IMR-90 (cell line): ENCODE measurements at regions not wholly inside any gene's neighbourhood (a gene's known extent, or its start where the extent isn't known, plus 50 kb on each side); places are given as distances from the start of the nearest gene placed in this dataset.

Experiments
- ATAC-seq: fragments of 200-7000 bp; cut with Tn5 transposase; 2 replicates; pipeline ENCODE4 v1.9.1; 2020; ENCODE audit warnings: low read depth, mild to moderate bottlenecking, moderate library complexity
- BruUV-seq: library from RNA; stranded (reverse); fragments of 400-500 nt; replicated peaks from 2 replicates; lab custom pipeline; 2021; lab: Mats Ljungman, UMichigan
- CTCF ChIA-PET: fragments of 300-600 bp; formaldehyde crosslinking; extraction: SDS; loops from one replicate; lab custom pipeline; 2021; ENCODE audit warnings: antibody characterized with exemption; lab: Yijun Ruan, JAX
- POLR2A ChIA-PET: fragments of 300-600 bp; sonication (Branson Sonifier 250); formaldehyde crosslinking; loops from one replicate; lab custom pipeline; 2022; ENCODE audit warnings: antibody characterized with exemption; ENCODE audit not compliant: unreplicated experiment; lab: Charles Lee
- DNase-seq: peaks from one replicate; pipeline ENCODE4 v3.0.0; 2013
- H2AFZ ChIP-seq: replicated peaks from 2 replicates; pipeline ENCODE3; 2013; ENCODE audit warnings: low read length, mild to moderate bottlenecking; ENCODE audit not compliant: poor library complexity
- H2AK5ac ChIP-seq: 2 replicates; pipeline ENCODE4 v1.6.1; 2013; ENCODE audit warnings: low read depth, low read length, inconsistent platforms
- H2AK9ac ChIP-seq: replicated peaks from 2 replicates; pipeline ENCODE3; 2013; ENCODE audit warnings: mild to moderate bottlenecking, low read depth, low read length, moderate library complexity; ENCODE audit not compliant: poor library complexity
- H2BK120ac ChIP-seq: 2 replicates; pipeline ENCODE4 v1.6.1; 2013; ENCODE audit warnings: low read depth, low read length, inconsistent platforms
- H2BK15ac ChIP-seq: 3 replicates; pipeline ENCODE4 v1.6.1; 2013; ENCODE audit warnings: low read depth, low read length, inconsistent platforms
- H2BK20ac ChIP-seq: 2 replicates; pipeline ENCODE4 v1.6.1; 2013; ENCODE audit warnings: low read depth, mild to moderate bottlenecking, inconsistent platforms, low read length, moderate library complexity
- H2BK5ac ChIP-seq: 2 replicates; pipeline ENCODE4 v1.6.1; 2013; ENCODE audit warnings: mild to moderate bottlenecking, low read depth, low read length, inconsistent platforms; ENCODE audit not compliant: poor library complexity, severe bottlenecking
- H3K14ac ChIP-seq: replicated peaks from 2 replicates; pipeline ENCODE4 v1.6.1; 2013; ENCODE audit warnings: low read depth, low read length, inconsistent platforms
- H3K18ac ChIP-seq: 2 replicates; pipeline ENCODE4 v1.6.1; 2013; ENCODE audit warnings: low read depth, low read length, control low read depth
- H3K23ac ChIP-seq: 2 replicates; pipeline ENCODE4 v1.6.1; 2013; ENCODE audit warnings: low read depth, low read length, inconsistent platforms
- H3K27ac ChIP-seq: 2 replicates; pipeline ENCODE4 v1.5.1; 2013; ENCODE audit warnings: mild to moderate bottlenecking, control low read depth, low read length; ENCODE audit not compliant: insufficient read depth
- H3K27me3 ChIP-seq: 2 replicates; pipeline ENCODE4 v1.6.1; 2013; ENCODE audit warnings: low read length; ENCODE audit not compliant: control insufficient read depth, insufficient read depth
- H3K36me3 ChIP-seq: 2 replicates; pipeline ENCODE4 v1.6.1; 2013; ENCODE audit warnings: low read length, mixed read lengths; ENCODE audit not compliant: control insufficient read depth, insufficient read depth
- H3K4ac ChIP-seq: 2 replicates; pipeline ENCODE4 v1.6.1; 2013; ENCODE audit warnings: low read depth, low read length, inconsistent platforms
- H3K4me1 ChIP-seq: 2 replicates; pipeline ENCODE4 v1.6.1; 2013; ENCODE audit warnings: low read length, mixed read lengths; ENCODE audit not compliant: control insufficient read depth, insufficient read depth
- H3K4me2 ChIP-seq: 2 replicates; pipeline ENCODE4 v1.6.1; 2013; ENCODE audit warnings: low read depth, mild to moderate bottlenecking, control low read depth, low read length, moderate library complexity
- H3K4me3 ChIP-seq: 2 replicates; pipeline ENCODE4 v1.5.1; 2013; ENCODE audit warnings: low read depth, mild to moderate bottlenecking, control low read depth, low read length, moderate library complexity; ENCODE audit not compliant: insufficient read depth
- H3K56ac ChIP-seq: 2 replicates; pipeline ENCODE4 v1.6.1; 2013; ENCODE audit warnings: low read length, inconsistent platforms; ENCODE audit not compliant: insufficient read depth; ENCODE audit errors: extremely low read depth
- H3K79me1 ChIP-seq, 2 experiments: 2 replicates each; pipeline ENCODE4 v1.6.1; 2013; ENCODE audit warnings: low read length in 2 of 2, inconsistent platforms in 1 of 2, low read depth in 1 of 2
- H3K9ac ChIP-seq: 2 replicates; pipeline ENCODE4 v1.6.1; 2013; ENCODE audit warnings: low read depth, low read length, control low read depth
- H3K9me1 ChIP-seq: 2 replicates; pipeline ENCODE4 v1.6.1; 2013; ENCODE audit warnings: low read length, inconsistent platforms; ENCODE audit not compliant: insufficient read depth
- H3K9me3 ChIP-seq: 2 replicates; pipeline ENCODE4 v1.6.1; 2013; ENCODE audit warnings: low read length; ENCODE audit not compliant: control insufficient read depth, insufficient read depth
- H4K20me1 ChIP-seq: 2 replicates; pipeline ENCODE4 v1.6.1; 2013; ENCODE audit warnings: low read length, inconsistent platforms; ENCODE audit not compliant: insufficient read depth
- H4K5ac ChIP-seq: 2 replicates; pipeline ENCODE4 v1.6.1; 2013; ENCODE audit warnings: mild to moderate bottlenecking, low read depth, low read length, control low read depth
- H4K8ac ChIP-seq, 2 experiments: 2 replicates each; pipeline ENCODE4 v1.6.1; 2013; ENCODE audit warnings: low read depth in 2 of 2, low read length in 2 of 2, control low read depth in 1 of 2, inconsistent platforms in 1 of 2
- H4K91ac ChIP-seq: 2 replicates; pipeline ENCODE4 v1.6.1; 2013; ENCODE audit warnings: low read depth, low read length, inconsistent platforms; ENCODE audit not compliant: insufficient read depth
- BHLHE40 ChIP-seq: fragments of 150-350 bp; IDR thresholded peaks from 2 replicates; pipeline ENCODE4 v1.6.1; 2016; ENCODE audit warnings: mild to moderate bottlenecking, low read depth, low read length
- CEBPB ChIP-seq: IDR thresholded peaks from 2 replicates; pipeline ENCODE4 v1.6.1; 2012; ENCODE audit warnings: low read depth, low read length, improper control_type of control experiment
- CHD1 ChIP-seq: IDR thresholded peaks from 2 replicates; pipeline ENCODE4 v1.6.1; 2012; ENCODE audit warnings: low read depth, low read length, improper control_type of control experiment
- FOS ChIP-seq: fragments of 150-350 bp; IDR thresholded peaks from 2 replicates; pipeline ENCODE4 v1.6.1; 2016; ENCODE audit warnings: low read depth, low read length
- MAFK ChIP-seq: IDR thresholded peaks from 2 replicates; pipeline ENCODE4 v1.6.1; 2012; ENCODE audit warnings: low read depth, low read length, improper control_type of control experiment
- MAZ ChIP-seq: IDR thresholded peaks from 2 replicates; pipeline ENCODE4 v1.6.1; 2012; ENCODE audit warnings: low read depth, mild to moderate bottlenecking, low read length, improper control_type of control experiment, moderate library complexity, borderline replicate concordance
- MXI1 ChIP-seq: IDR thresholded peaks from 2 replicates; pipeline ENCODE4 v1.6.1; 2012; ENCODE audit warnings: low read depth, mild to moderate bottlenecking, low read length, moderate library complexity, borderline replicate concordance
- POLR2A ChIP-seq: IDR thresholded peaks from 2 replicates; pipeline ENCODE4 v1.6.1; 2012; ENCODE audit warnings: mild to moderate bottlenecking, low read depth, low read length
- RAD21 ChIP-seq: IDR thresholded peaks from 2 replicates; pipeline ENCODE4 v1.6.1; 2012; ENCODE audit warnings: low read length, improper control_type of control experiment
- RCOR1 ChIP-seq: IDR thresholded peaks from 2 replicates; pipeline ENCODE4 v1.6.1; 2012; ENCODE audit warnings: mild to moderate bottlenecking, low read length, improper control_type of control experiment; ENCODE audit not compliant: insufficient replicate concordance
- WGBS, 2 experiments: methylation state at CpG; one replicate each; pipeline versions ENCODE4 v1.1.5 to v1.1.7; 2013; ENCODE audit warnings: missing lambda C conversion rate in 2 of 2; ENCODE audit not compliant: insufficient read length in 1 of 2; ENCODE audit errors: extremely low coverage in 2 of 2; 5-methylcytosine and 5-hydroxymethylcytosine counted together
- dilution Hi-C: fragments of 300-500 bp; cut with HindIII; formaldehyde crosslinking; loops from one replicate; pipeline ENCODE4 v1.14.3; 2018; ENCODE audit warnings: low sequenced_read_pairs; ENCODE audit not compliant: unreplicated experiment
- in situ Hi-C: fragments of 300-500 bp; cut with MboI; formaldehyde crosslinking; loops from 3 replicates; pipeline ENCODE4 v1.14.3; 2019; ENCODE audit warnings: low sequenced_read_pairs, inconsistent platforms, mixed read lengths
- intact Hi-C: fragments of 100-400 bp; cut with micrococcal nuclease; formaldehyde crosslinking; loops from 2 replicates; pipeline ENCODE4 v1.10.0; 2022
- TF ChIP-seq, protein P1 (sequence below): conservative IDR thresholded peaks from 2 replicates; pipeline ENCODE4 v1.5.1; 2012; ENCODE audit warnings: mild to moderate bottlenecking, low read depth, low read length, improper control_type of control experiment
- TF ChIP-seq, protein P2 (sequence below): fragments of 150-350 bp; IDR thresholded peaks from 2 replicates; pipeline ENCODE4 v1.6.1; 2017; ENCODE audit warnings: mild to moderate bottlenecking, antibody characterized with exemption, low read length, low read depth

DNA sequence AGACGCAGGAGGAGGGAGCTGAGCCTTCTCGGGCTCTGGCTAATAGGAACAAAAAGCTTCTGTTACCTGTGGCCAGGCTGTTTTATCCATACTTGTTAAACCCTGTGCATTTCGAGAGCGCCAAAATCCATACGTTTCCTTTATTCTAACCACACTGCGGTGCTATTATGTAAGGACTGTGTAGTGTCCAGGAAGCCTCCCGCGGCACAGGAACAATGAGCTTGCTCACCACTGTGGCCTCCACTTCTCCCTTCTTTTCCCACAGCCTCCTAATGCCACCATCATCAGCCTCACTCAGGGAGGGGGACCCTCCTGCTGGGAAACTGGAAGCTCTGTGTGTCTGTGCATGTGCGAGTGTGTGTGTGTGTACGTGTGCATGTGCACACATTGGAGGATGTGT, 268.5 kb downstream of the HAUS1 start:
- no peaks in the 10 kb centered on the region for H3K36me3 ChIP-seq
- H3K79me1 ChIP-seq, result no peaks in the 10 kb centered on the region
- dilution Hi-C loops (no loop called here), intact Hi-C loops (no loop called here), in situ Hi-C loops (no loop called here)
- BruUV-seq, result no TSS peak
- TF ChIP-seq, protein P1, sequence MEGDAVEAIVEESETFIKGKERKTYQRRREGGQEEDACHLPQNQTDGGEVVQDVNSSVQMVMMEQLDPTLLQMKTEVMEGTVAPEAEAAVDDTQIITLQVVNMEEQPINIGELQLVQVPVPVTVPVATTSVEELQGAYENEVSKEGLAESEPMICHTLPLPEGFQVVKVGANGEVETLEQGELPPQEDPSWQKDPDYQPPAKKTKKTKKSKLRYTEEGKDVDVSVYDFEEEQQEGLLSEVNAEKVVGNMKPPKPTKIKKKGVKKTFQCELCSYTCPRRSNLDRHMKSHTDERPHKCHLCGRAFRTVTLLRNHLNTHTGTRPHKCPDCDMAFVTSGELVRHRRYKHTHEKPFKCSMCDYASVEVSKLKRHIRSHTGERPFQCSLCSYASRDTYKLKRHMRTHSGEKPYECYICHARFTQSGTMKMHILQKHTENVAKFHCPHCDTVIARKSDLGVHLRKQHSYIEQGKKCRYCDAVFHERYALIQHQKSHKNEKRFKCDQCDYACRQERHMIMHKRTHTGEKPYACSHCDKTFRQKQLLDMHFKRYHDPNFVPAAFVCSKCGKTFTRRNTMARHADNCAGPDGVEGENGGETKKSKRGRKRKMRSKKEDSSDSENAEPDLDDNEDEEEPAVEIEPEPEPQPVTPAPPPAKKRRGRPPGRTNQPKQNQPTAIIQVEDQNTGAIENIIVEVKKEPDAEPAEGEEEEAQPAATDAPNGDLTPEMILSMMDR, result no peak
- no peak for TF ChIP-seq FOS
- no peak for TF ChIP-seq BHLHE40
- TF ChIP-seq MAZ, result no peak
- no peak for TF ChIP-seq MAFK
- no peak for TF ChIP-seq POLR2A
- TF ChIP-seq, protein P2, sequence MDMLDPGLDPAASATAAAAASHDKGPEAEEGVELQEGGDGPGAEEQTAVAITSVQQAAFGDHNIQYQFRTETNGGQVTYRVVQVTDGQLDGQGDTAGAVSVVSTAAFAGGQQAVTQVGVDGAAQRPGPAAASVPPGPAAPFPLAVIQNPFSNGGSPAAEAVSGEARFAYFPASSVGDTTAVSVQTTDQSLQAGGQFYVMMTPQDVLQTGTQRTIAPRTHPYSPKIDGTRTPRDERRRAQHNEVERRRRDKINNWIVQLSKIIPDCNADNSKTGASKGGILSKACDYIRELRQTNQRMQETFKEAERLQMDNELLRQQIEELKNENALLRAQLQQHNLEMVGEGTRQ, result no peak
- TF ChIP-seq CEBPB, result no peak
- no peak for TF ChIP-seq CHD1
- TF ChIP-seq RCOR1, result no peak
- TF ChIP-seq RAD21, result no peak
- TF ChIP-seq MXI1, result no peak
- no peak overlapping the region for H4K8ac ChIP-seq
- H4K91ac ChIP-seq, result no peak overlapping the region
- H3K27ac ChIP-seq, result no peak overlapping the region
- H3K4me2 ChIP-seq, result no peak overlapping the region
- H2BK5ac ChIP-seq, result no peak overlapping the region
- no peak overlapping the region for H2AK9ac ChIP-seq
- DNase-seq, result no peak
- POLR2A ChIA-PET, result no interaction called here
- CTCF ChIA-PET, result interaction anchor here (0.6 kb wide), 1 partner anchor 234 kb away, joined by 5 read pairs; no protein-coding TSS in a partner anchor
- no peak overlapping the region for H3K23ac ChIP-seq
- H3K9ac ChIP-seq, result no peak overlapping the region
- no peak overlapping the region for H4K5ac ChIP-seq
- no peak overlapping the region for H2AK5ac ChIP-seq
- no peak for ATAC-seq
- no peak overlapping the region for H2BK120ac ChIP-seq
- H3K9me3 ChIP-seq, result no peaks in the 10 kb centered on the region
- no peaks in the 10 kb centered on the region for H3K4me1 ChIP-seq
- no peak overlapping the region for H2BK15ac ChIP-seq
- no peak overlapping the region for H3K14ac ChIP-seq
- H3K9me1 ChIP-seq, result no peaks in the 10 kb centered on the region
- WGBS, 2 experiments, result no CpG with 5 or more reads among the region's 10 CpGs
- H4K20me1 ChIP-seq, result no peaks in the 10 kb centered on the region
- H3K18ac ChIP-seq, result no peak overlapping the region
- no peak overlapping the region for H2BK20ac ChIP-seq
- no peak overlapping the region for H2AFZ ChIP-seq
- no peak overlapping the region for H3K4ac ChIP-seq
- no peak overlapping the region for H3K56ac ChIP-seq
- no peak overlapping the region for H3K4me3 ChIP-seq
- H3K27me3 ChIP-seq, result no peaks in the 10 kb centered on the region; the same call in none of the 2 replicates
